NCI-H345 treated with DMSO at 0.1 percent for 48 hours (cell line): ENCODE measurements at regions not wholly inside any gene's neighbourhood (a gene's known extent, or its start where the extent isn't known, plus 50 kb on each side); places are given as distances from the start of the nearest gene placed in this dataset.
"Not testable (repeated sequence)": the region's sequence is repeated elsewhere in the genome, so short reads cannot be mapped to it uniquely, and the experiment has no call there.

Experiments used
- DNase-seq: peaks from one replicate; lab custom pipeline; 2025; ENCODE audit not compliant: unreplicated experiment; lab: John Stamatoyannopoulos, UW

DNA sequence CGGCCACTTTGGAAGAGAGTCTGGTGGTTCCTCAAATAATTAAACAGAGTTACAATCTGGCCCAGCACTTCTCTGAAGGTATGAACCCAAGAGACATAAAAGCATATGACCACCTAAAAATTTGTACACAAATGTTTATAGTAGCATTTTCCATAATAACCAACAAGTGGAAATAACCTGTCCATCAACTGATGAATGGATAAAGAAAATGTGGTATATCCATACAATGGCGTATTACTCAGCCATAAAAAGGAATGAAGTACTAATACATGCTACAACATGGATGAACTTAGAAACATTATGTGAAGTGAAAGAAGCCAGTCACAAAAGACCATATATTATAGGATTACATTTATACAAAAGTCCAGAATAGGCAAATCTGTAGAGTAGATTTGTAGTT, 76.0 kb upstream of the RGPD5 start:
- DNase-seq: no peak

DNA sequence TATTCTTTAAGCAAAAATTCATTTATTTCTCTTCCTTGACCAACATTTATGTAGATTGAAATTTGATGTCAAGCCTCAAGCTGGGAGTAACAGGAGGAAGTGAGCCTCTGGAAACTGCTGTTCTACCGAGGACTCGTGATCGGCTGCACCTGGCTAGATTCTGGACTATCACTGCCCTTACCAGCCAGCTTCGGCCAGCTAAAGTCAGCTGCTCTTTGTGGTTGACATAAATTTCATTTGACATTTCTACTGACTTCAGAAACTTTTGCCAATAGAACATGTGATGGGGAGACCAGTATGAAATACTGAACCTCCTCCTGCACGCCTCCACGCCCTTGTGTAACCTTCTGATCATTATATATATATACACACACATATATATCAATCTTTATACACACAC, 74.2 kb upstream of the RGPD5 start:
- DNase-seq: no peak

GRCh38 chr2:109720380-109721106, 73.6 kb upstream of the RGPD5 start:
- no peak for DNase-seq

DNA sequence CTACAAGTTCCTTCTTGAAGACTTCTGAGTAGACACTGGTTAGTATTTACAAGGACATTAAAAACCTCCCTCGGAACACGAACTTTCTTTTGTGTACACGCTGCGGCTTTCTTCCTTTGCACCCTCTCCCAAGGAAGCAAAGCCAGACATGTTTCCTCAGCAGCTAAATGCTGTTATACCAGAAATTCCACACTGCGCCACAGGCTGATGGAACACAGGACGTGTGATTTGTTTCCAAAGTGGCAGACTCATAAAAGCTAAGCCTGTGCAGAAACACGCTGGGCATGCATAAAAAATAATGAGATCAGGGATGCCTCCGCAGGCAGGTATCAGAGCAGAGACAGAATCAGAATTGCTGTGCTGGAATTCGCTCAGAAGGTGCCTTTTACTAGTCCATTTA, 73.0 kb upstream of the RGPD5 start:
- DNase-seq: no peak

DNA sequence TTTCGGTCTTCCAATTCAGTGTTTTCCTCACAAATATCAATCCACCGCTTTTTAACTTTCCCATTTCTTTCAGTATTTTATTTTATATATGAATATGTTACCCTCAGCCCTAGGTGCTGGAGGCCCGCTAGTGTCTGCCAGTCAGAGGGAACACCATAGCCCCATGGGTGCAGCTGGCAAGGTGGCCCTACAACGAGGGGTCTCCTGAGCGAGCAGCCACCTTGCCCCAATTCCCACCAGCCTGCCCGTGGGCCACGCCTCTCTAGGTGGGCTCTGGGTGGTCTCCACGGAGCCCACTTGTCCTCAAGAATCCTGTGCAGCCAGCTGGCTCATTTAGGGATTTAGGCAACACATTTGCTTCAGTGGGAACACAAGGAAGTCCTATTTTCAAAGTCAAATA, 72.5 kb upstream of the RGPD5 start:
- no peak for DNase-seq

- peak; percentile 31 for DNase-seq
These were observed 72.1 kb upstream of the RGPD5 start for GRCh38 chr2:109722026-109722425.

DNA sequence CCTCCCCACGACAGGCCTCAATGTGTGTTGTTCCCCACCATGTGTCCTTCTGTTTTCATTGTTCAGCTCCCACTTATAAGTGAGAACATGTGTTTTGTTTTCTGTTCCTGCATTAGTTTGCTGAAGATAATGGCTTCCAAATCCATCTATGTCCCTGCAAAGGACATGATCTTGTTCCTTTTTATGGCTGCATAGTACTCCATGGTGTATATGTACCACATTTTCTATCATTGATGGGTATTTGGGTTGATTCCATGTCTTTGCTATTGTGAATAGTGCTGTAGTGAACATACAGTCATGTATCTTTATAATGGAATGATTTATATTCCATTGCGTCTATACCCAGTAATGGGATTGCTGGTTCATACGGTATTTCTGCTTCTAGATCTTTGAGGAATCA, 71.5 kb upstream of the RGPD5 start:
- DNase-seq: not testable (repeated sequence)

DNA sequence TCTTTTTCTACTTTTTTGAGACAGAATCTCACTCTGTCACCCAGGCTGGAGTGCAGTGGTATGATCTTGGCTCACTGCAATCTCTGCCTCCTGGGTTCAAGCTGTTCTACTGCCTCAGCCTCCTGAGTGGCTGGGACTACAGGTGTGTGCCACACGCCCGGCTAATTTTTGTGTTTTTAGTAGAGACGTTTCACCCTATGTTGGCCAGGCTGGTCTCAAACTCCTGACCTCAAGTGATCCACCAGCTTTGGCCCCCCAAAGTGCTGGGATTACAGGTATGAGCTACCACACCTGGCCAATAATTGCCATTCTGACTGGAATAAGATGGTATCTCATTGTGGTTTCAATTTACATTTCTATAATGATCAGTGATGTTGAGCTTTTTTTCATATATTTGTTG, 71.0 kb upstream of the RGPD5 start:
- DNase-seq: not testable (repeated sequence)

- no peak for DNase-seq
These were observed 69.3 kb upstream of the RGPD5 start for GRCh38 chr2:109724533-109725460.

- DNase-seq: no peak
These were observed 67.5 kb upstream of the RGPD5 start for GRCh38 chr2:109726379-109727270.

- DNase-seq: no peak
These were observed 66.1 kb upstream of the RGPD5 start for GRCh38 chr2:109727929-109728447.

DNA sequence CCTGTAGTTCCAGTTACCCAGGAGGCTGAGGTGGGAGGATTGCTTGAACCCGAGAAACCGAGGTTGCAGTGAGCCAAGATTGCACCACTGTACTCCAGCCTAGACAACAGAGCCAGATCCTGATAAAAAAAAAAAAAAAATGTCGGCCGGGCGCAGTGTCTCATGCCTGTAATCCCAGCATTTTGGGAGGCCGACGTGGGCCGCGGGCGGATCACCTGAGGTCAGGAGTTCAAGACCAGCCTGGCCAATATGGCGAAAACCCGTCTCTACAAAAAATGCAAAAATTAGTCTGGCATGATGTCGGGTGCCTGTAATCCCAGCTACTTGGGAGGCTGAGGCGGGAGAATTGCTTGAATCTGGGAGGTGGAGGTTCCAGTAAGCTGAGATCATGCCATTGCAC, 60.4 kb upstream of the RGPD5 start:
- not testable (repeated sequence) for DNase-seq

GRCh38 chr2:109736177-109736827, 57.8 kb upstream of the RGPD5 start:
- DNase-seq: peak; percentile 16
